ENCODE measurements at regions not wholly inside any gene's neighbourhood (a gene's known extent, or its start where the extent isn't known, plus 50 kb on each side); places are given as distances from the start of the nearest gene placed in this dataset.

DNA sequence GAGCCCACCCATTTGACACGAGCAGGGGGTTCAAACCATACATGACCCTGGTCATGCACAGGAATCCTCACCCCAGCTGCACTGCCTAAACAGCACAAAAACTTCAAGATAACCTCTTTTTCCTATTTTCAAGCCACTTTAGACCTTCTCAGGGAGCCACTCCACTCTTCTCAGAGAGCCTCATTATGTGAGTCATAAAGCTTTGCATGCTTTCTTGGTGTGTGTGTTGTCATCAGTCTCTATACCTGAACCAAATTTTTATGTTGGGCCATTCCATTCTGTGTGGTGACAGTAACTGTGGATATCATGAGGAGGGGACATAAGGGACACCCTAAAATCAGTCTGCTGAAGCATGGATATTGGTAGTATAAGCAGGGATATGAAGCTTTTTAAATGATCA, 769.5 kb upstream of the API5 start (continued):
- TF ChIP-seq, protein P1, sequence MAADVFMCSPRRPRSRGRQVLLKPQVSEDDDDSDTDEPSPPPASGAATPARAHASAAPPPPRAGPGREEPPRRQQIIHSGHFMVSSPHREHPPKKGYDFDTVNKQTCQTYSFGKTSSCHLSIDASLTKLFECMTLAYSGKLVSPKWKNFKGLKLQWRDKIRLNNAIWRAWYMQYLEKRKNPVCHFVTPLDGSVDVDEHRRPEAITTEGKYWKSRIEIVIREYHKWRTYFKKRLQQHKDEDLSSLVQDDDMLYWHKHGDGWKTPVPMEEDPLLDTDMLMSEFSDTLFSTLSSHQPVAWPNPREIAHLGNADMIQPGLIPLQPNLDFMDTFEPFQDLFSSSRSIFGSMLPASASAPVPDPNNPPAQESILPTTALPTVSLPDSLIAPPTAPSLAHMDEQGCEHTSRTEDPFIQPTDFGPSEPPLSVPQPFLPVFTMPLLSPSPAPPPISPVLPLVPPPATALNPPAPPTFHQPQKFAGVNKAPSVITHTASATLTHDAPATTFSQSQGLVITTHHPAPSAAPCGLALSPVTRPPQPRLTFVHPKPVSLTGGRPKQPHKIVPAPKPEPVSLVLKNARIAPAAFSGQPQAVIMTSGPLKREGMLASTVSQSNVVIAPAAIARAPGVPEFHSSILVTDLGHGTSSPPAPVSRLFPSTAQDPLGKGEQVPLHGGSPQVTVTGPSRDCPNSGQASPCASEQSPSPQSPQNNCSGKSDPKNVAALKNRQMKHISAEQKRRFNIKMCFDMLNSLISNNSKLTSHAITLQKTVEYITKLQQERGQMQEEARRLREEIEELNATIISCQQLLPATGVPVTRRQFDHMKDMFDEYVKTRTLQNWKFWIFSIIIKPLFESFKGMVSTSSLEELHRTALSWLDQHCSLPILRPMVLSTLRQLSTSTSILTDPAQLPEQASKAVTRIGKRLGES (CRISPR knock-in tag; IDR thresholded peaks at IDR 0.05; ENCODE audit: borderline replicate concordance): no peak
- TF ChIP-seq, protein P2, sequence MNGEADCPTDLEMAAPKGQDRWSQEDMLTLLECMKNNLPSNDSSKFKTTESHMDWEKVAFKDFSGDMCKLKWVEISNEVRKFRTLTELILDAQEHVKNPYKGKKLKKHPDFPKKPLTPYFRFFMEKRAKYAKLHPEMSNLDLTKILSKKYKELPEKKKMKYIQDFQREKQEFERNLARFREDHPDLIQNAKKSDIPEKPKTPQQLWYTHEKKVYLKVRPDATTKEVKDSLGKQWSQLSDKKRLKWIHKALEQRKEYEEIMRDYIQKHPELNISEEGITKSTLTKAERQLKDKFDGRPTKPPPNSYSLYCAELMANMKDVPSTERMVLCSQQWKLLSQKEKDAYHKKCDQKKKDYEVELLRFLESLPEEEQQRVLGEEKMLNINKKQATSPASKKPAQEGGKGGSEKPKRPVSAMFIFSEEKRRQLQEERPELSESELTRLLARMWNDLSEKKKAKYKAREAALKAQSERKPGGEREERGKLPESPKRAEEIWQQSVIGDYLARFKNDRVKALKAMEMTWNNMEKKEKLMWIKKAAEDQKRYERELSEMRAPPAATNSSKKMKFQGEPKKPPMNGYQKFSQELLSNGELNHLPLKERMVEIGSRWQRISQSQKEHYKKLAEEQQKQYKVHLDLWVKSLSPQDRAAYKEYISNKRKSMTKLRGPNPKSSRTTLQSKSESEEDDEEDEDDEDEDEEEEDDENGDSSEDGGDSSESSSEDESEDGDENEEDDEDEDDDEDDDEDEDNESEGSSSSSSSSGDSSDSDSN (CRISPR knock-in tag; IDR thresholded peaks at IDR 0.05): no peak
- TF ChIP-seq, protein P3, sequence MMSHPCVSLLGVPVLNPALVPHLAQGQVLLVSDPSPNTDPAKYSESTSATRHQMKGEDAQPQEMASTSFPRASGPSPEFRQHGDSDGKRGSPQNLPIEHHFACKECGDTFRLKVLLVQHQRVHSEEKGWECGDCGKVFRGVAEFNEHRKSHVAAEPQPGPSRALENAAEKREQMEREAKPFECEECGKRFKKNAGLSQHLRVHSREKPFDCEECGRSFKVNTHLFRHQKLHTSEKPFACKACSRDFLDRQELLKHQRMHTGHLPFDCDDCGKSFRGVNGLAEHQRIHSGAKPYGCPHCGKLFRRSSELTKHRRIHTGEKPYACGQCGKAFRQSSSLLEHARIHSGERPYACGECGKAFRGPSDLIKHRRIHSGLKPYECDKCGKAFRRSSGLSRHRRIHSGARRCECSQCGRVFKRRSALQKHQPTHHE (CRISPR knock-in tag; IDR thresholded peaks at IDR 0.05; ENCODE audit: borderline replicate concordance): no peak

GRCh38 chr11:42543844-42544419, 767.9 kb upstream of the API5 start:
- Histone ChIP-seq H3K79me2 (ENCODE audit: insufficient read depth, low read length) (no peaks in the 10 kb centered on the region), H3K4me1 (ENCODE audit: insufficient read depth, low read length) (no peaks in the 10 kb centered on the region), H3K27ac (ENCODE audit: extremely low read length, insufficient read depth, low read length) (no peak overlapping the region), H3K36me3 (replicated peaks in 1 of 2; ENCODE audit: control insufficient read depth in 1 of 2, insufficient read depth in 2 of 2, low read length in 2 of 2) (no peaks in the 10 kb centered on the region), H3K4me2 (ENCODE audit: low read depth, low read length) (no peak overlapping the region), H3K9me3 (ENCODE audit: low read length) (no peaks in the 10 kb centered on the region; the same call in 1 of the 2 replicates), H3K4me3 (replicated peaks in 1 of 3; ENCODE audit: insufficient read depth in 1 of 3, low read depth in 2 of 3, low read length in 3 of 3) (no peak overlapping the region), H2AFZ (ENCODE audit: low read length) (no peak overlapping the region), H3K9ac (ENCODE audit: insufficient read depth, low read depth, low read length) (no peak overlapping the region), H4K20me1 (ENCODE audit: insufficient read depth, low read length) (no peaks in the 10 kb centered on the region), H3K27me3 (ENCODE audit: control insufficient read depth in 1 of 2, insufficient read depth in 2 of 2, low read length in 2 of 2) (no peaks in the 10 kb centered on the region)
- FAIRE-seq (no peak), DNase-seq (ENCODE audit: low spot score) (no peak), ATAC-seq (no peak)
- in situ Hi-C loops (cut with HindIII; ENCODE audit: extremely low pct_ligation_motif_present, low pct_unique_long_range_greater_than_20kb) (no loop called here), intact Hi-C loops (cut with micrococcal nuclease; ENCODE audit: unreplicated experiment) (no loop called here)
- ChIA-PET POLR2A (no interaction called here), CTCF (ENCODE audit: low intra/inter-chr PET ratio, low total read pairs) (no interaction called here)
- BruUV-seq (replicated peaks): no TSS peak
- WGBS (ENCODE audit: low lambda C conversion rate): 0% methylated on average over 1 of the region's 1 CpG
- TF ChIP-seq MAFF (IDR thresholded peaks at IDR 0.05; ENCODE audit: low read depth, low read length) (peak; percentile 83), ZNF354B (CRISPR knock-in tag; IDR thresholded peaks at IDR 0.05) (no peak), MAFK (conservative IDR thresholded peaks at IDR 0.05 in 1 of 2, IDR thresholded peaks at IDR 0.05 in 1 of 2; ENCODE audit: low read length in 2 of 2) (peak; percentile 67 to 85)
